Endometrium (tissue), 2 donors: ENCODE measurements at regions not wholly inside any gene's neighbourhood (a gene's known extent, or its start where the extent isn't known, plus 50 kb on each side); places are given as distances from the start of the nearest gene placed in this dataset.
"Not testable (repeated sequence)": the region's sequence is repeated elsewhere in the genome, so short reads cannot be mapped to it uniquely, and the experiment has no call there.

Source experiments
- FAIRE-seq: peaks from 2 replicates; lab custom pipeline; 2012; peaks lifted over from hg19 to GRCh38; lab: Jason Lieb, UNC
- donor health status: control.
- donor health status: control.

GRCh38 chr20:47842004-47842403 lies 56.7 kb upstream of the SULF2 start:
- not testable (repeated sequence) for FAIRE-seq

GRCh38 chr20:47836256-47836817 lies 51.1 kb upstream of the SULF2 start:
- FAIRE-seq, result not testable (repeated sequence)
